22Rv1 (cell line): ENCODE measurements at regions not wholly inside any gene's neighbourhood (a gene's known extent, or its start where the extent isn't known, plus 50 kb on each side); places are given as distances from the start of the nearest gene placed in this dataset.

ENCODE experiments used
- CTCF ChIP-seq: fragments of 450-650 bp; IDR thresholded peaks from 2 replicates; pipeline ENCODE4 v1.5.1; 2017; ENCODE audit warnings: mild to moderate bottlenecking
- ZFX ChIP-seq: fragments of 450-650 bp; IDR thresholded peaks from 2 replicates; pipeline ENCODE4 v1.6.1; 2017; ENCODE audit warnings: antibody characterized with exemption, borderline replicate concordance

GRCh38 chr3:161798016-161798415, 301.4 kb downstream of the OTOL1 start:
- TF ChIP-seq ZFX (no peak), CTCF (no peak)
